ENCODE measurements at regions not wholly inside any gene's neighbourhood (a gene's known extent, or its start where the extent isn't known, plus 50 kb on each side); places are given as distances from the start of the nearest gene placed in this dataset.

DNA sequence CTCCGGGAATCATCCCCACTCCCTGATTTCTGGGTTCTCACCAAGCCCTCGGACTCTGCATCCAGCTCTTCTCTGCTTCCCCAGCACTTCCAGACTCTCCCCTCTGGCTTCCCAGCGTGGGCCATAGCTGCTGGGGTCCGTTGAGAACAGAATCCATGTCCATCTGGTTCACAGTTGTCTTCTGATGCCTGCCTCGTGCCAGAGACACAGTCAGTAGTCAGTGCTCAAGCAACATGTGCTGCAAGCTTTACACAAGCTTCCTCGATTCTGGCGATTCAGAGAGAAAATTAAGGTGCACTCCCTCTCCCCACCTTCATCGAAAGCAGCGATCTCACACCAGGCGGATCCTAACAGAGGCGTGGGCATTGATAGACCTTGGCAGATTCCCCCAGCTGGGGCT lies 495.5 kb downstream of the TBC1D22A start:
- no peak for TF ChIP-seq CTCF (conservative IDR thresholded peaks at IDR 0.05; ENCODE audit: low read depth, low read length)
- TF ChIP-seq EZH2 (IDR thresholded peaks at IDR 0.05; ENCODE audit: low read length, unreplicated experiment) = no peak

Data from PC-3 (cell line).